Subcutaneous abdominal adipose tissue (tissue), 5 donors: ENCODE measurements at regions not wholly inside any gene's neighbourhood (a gene's known extent, or its start where the extent isn't known, plus 50 kb on each side); places are given as distances from the start of the nearest gene placed in this dataset.
"Not testable (repeated sequence)": the region's sequence is repeated elsewhere in the genome, so short reads cannot be mapped to it uniquely, and the experiment has no call there.

Experiments used
- H3K27ac ChIP-seq: one replicate; pipeline ENCODE4 v1.7.0; 2013; ENCODE audit warnings: low read depth, mild to moderate bottlenecking, inconsistent platforms, low read length, moderate library complexity
- H3K27me3 ChIP-seq, 5 donors: one replicate each; pipeline ENCODE4 v1.7.0; 2013; ENCODE audit warnings: low read length in 5 of 5, inconsistent platforms in 1 of 5; ENCODE audit not compliant: control insufficient read depth in 5 of 5, insufficient read depth in 4 of 5
- H3K36me3 ChIP-seq, 5 donors: one replicate each; pipeline ENCODE4 v1.7.0; 2013; ENCODE audit warnings: low read length in 5 of 5; ENCODE audit not compliant: control insufficient read depth in 5 of 5, insufficient read depth in 5 of 5
- H3K4me1 ChIP-seq, 5 donors: one replicate each; pipeline ENCODE4 v1.7.0; 2013; ENCODE audit warnings: low read length in 5 of 5, mild to moderate bottlenecking in 3 of 5, moderate library complexity in 1 of 5; ENCODE audit not compliant: control insufficient read depth in 5 of 5, insufficient read depth in 5 of 5
- H3K4me3 ChIP-seq, 5 donors: one replicate each; pipeline ENCODE4 v1.7.0; 2013; ENCODE audit warnings: low read length in 5 of 5, low read depth in 1 of 5
- H3K9ac ChIP-seq, 5 donors: one replicate each; pipeline ENCODE4 v1.7.0; 2013; ENCODE audit warnings: low read length in 5 of 5, mild to moderate bottlenecking in 4 of 5, moderate library complexity in 3 of 5
- H3K9me3 ChIP-seq, 5 donors: one replicate each; pipeline ENCODE4 v1.7.0; 2013; ENCODE audit warnings: low read length in 5 of 5; ENCODE audit not compliant: control insufficient read depth in 5 of 5
- donor health status: healthy.
- donor health status: healthy.
- donor health status: healthy.
- donor health status: healthy.
- donor health status: healthy.

GRCh38 chr1:45258059-45258650 is 51.8 kb upstream of the ZSWIM5 start:
- peak overlapping the region in 1 of 5 donors; percentile 13 for H3K4me3 ChIP-seq
- H3K4me1 ChIP-seq: no peaks in the 10 kb centered on the region
- H3K9me3 ChIP-seq: peaks cover 0 to 23% (median 12%) of the 10 kb centered on the region in 5 donors
- no peak overlapping the region for H3K9ac ChIP-seq
- no peaks in the 10 kb centered on the region for H3K27me3 ChIP-seq
- H3K27ac ChIP-seq: no peak overlapping the region
- no peaks in the 10 kb centered on the region for H3K36me3 ChIP-seq

- H3K4me3 ChIP-seq: no peak overlapping the region
- H3K9ac ChIP-seq: no peak overlapping the region
- H3K27me3 ChIP-seq: no peaks in the 10 kb centered on the region
- no peak overlapping the region for H3K27ac ChIP-seq
- H3K4me1 ChIP-seq: no peaks in the 10 kb centered on the region
- H3K9me3 ChIP-seq: peaks cover 0 to 23% (median 12%) of the 10 kb centered on the region in 5 donors
- no peaks in the 10 kb centered on the region for H3K36me3 ChIP-seq
Measured at GRCh38 chr1:45259053-45259452, 52.6 kb upstream of the ZSWIM5 start.

- Histone ChIP-seq H3K27ac (no peak overlapping the region), H3K36me3 (no peaks in the 10 kb centered on the region), H3K27me3 (no peaks in the 10 kb centered on the region), H3K4me1 (no peaks in the 10 kb centered on the region), H3K9me3 (peaks cover 0 to 23% (median 12%) of the 10 kb centered on the region in 5 donors), H3K4me3 (no peak overlapping the region), H3K9ac (no peak overlapping the region)
Measured at GRCh38 chr1:45260244-45260643, 53.8 kb upstream of the ZSWIM5 start.

GRCh38 chr1:45263132-45263531 is 56.7 kb upstream of the ZSWIM5 start:
- Histone ChIP-seq H3K4me1 (peaks cover 0 to 16% (median 0%) of the 10 kb centered on the region in 5 donors), H3K9me3 (peaks cover 0 to 16% (median 8%) of the 10 kb centered on the region in 5 donors), H3K36me3 (no peaks in the 10 kb centered on the region), H3K27ac (no peak overlapping the region), H3K9ac (no peak overlapping the region), H3K27me3 (no peaks in the 10 kb centered on the region), H3K4me3 (no peak overlapping the region)

GRCh38 chr1:45265244-45265643 is 58.8 kb upstream of the ZSWIM5 start:
- no peaks in the 10 kb centered on the region for H3K36me3 ChIP-seq
- no peak overlapping the region for H3K27ac ChIP-seq
- H3K4me1 ChIP-seq: peaks cover 0 to 22% (median 0%) of the 10 kb centered on the region in 5 donors
- H3K9me3 ChIP-seq: peaks cover 0 to 7% (median 4%) of the 10 kb centered on the region in 5 donors
- no peaks in the 10 kb centered on the region for H3K27me3 ChIP-seq
- no peak overlapping the region for H3K4me3 ChIP-seq
- no peak overlapping the region for H3K9ac ChIP-seq

GRCh38 chr1:45266151-45266801 is 59.9 kb upstream of the ZSWIM5 start:
- no peak overlapping the region for H3K27ac ChIP-seq
- H3K27me3 ChIP-seq: no peaks in the 10 kb centered on the region
- no peak overlapping the region for H3K9ac ChIP-seq
- no peaks in the 10 kb centered on the region for H3K36me3 ChIP-seq
- peaks cover 0 to 7% (median 4%) of the 10 kb centered on the region in 5 donors for H3K9me3 ChIP-seq
- H3K4me3 ChIP-seq: no peak overlapping the region
- peaks cover 0 to 22% (median 0%) of the 10 kb centered on the region in 5 donors for H3K4me1 ChIP-seq

- not testable (repeated sequence) for H3K9ac ChIP-seq, H3K27ac ChIP-seq, H3K4me3 ChIP-seq, H3K36me3 ChIP-seq, H3K9me3 ChIP-seq, H3K27me3 ChIP-seq
- peaks cover 0 to 22% (median 0%) of the 10 kb centered on the region in 5 donors for H3K4me1 ChIP-seq
Measured at GRCh38 chr1:45268310-45268709, 58.4 kb upstream of the HPDL start.

GRCh38 chr1:45272267-45272666 is 54.4 kb upstream of the HPDL start:
- peaks cover 0 to 11% (median 0%) of the 10 kb centered on the region in 5 donors for H3K4me1 ChIP-seq
- not testable (repeated sequence) for H3K4me3 ChIP-seq, H3K27ac ChIP-seq, H3K9ac ChIP-seq, H3K9me3 ChIP-seq, H3K36me3 ChIP-seq, H3K27me3 ChIP-seq

GRCh38 chr1:45272913-45273371 is 53.8 kb upstream of the HPDL start:
- Histone ChIP-seq H3K9me3 (no peaks in the 10 kb centered on the region), H3K4me3 (no peak overlapping the region), H3K27ac (no peak overlapping the region), H3K9ac (no peak overlapping the region), H3K36me3 (no peaks in the 10 kb centered on the region), H3K4me1 (peaks cover 0 to 11% (median 0%) of the 10 kb centered on the region in 5 donors), H3K27me3 (no peaks in the 10 kb centered on the region)

GRCh38 chr1:45275054-45275453 is 51.6 kb upstream of the HPDL start:
- Histone ChIP-seq H3K4me3 (no peak overlapping the region), H3K27ac (no peak overlapping the region), H3K9me3 (peaks cover 0 to 4% (median 0%) of the 10 kb centered on the region in 5 donors), H3K4me1 (no peaks in the 10 kb centered on the region), H3K36me3 (no peaks in the 10 kb centered on the region), H3K27me3 (no peaks in the 10 kb centered on the region), H3K9ac (no peak overlapping the region)
